Tibial nerve (tissue), 4 donors: ENCODE measurements at regions not wholly inside any gene's neighbourhood (a gene's known extent, or its start where the extent isn't known, plus 50 kb on each side); places are given as distances from the start of the nearest gene placed in this dataset.

Experiments
- DNase-seq, 2 donors: peaks; one replicate each; pipeline ENCODE4 v3.0.0-alpha.2; 2019; ENCODE audit warnings: low spot score in 2 of 2
- H3K27ac ChIP-seq, 4 donors: fragments of 200-600 bp; sonication (generic) in 3 of 4; one replicate each; pipeline ENCODE4 v1.5.1; 2017 to 2019; ENCODE audit warnings: mild to moderate bottlenecking in 1 of 4
- H3K27me3 ChIP-seq, 2 donors: fragments of 200-600 bp; sonication (generic) in 1 of 2; one replicate each; pipeline versions ENCODE4 v1.5.1 to v1.6.0; 2017 to 2019
- H3K36me3 ChIP-seq, 3 donors: fragments of 200-600 bp; sonication (generic); one replicate each; pipeline ENCODE4 v1.5.1; 2018 to 2019
- H3K4me1 ChIP-seq, 4 donors: fragments of 200-600 bp; sonication (generic) in 3 of 4; one replicate each; pipeline ENCODE4 v1.5.1; 2017 to 2019
- H3K4me3 ChIP-seq, 4 donors: fragments of 200-600 bp; sonication (generic) in 3 of 4; one replicate each; pipeline ENCODE4 v1.5.1; 2017 to 2019; ENCODE audit warnings: mild to moderate bottlenecking in 1 of 4, moderate library complexity in 1 of 4
- H3K9me3 ChIP-seq, 4 donors: fragments of 200-600 bp; sonication (generic) in 3 of 4; one replicate each; pipeline ENCODE4 v1.5.1; 2017 to 2019
- EP300 ChIP-seq, 2 donors: sonication (generic); formaldehyde crosslinking; IDR thresholded peaks; one replicate each; pipeline ENCODE4 v1.6.1; 2017; ENCODE audit warnings: antibody characterized with exemption in 2 of 2, mild to moderate bottlenecking in 1 of 2
- POLR2A ChIP-seq, 2 donors: fragments of 450-650 bp; IDR thresholded peaks; one replicate each; pipeline ENCODE4 v1.6.1; 2017; ENCODE audit warnings: antibody characterized with exemption in 2 of 2, mild to moderate bottlenecking in 2 of 2, moderate library complexity in 2 of 2
- WGBS, 2 donors: methylation state at CpG; one replicate each; pipeline ENCODE4 v1.1.5; 2018; 5-methylcytosine and 5-hydroxymethylcytosine counted together
- TF ChIP-seq, protein P1 (sequence below), 5 experiments: fragments of 200-600 bp in 3 of 5; fragments of 450-650 bp in 2 of 5; sonication (generic) in 3 of 5; IDR thresholded peaks; one replicate each; pipeline ENCODE4 v1.5.1; 2016 to 2019; ENCODE audit warnings: antibody characterized with exemption in 5 of 5, mild to moderate bottlenecking in 3 of 5, moderate library complexity in 2 of 5

- WGBS, 2 donors = 53 to 71% methylated on average over 2 of the region's 2 CpGs
Measured at GRCh38 chr3:101124125-101124524, 130.9 kb upstream of the ABI3BP start.

GRCh38 chr3:101123081-101123480 is 129.9 kb upstream of the ABI3BP start:
- Histone ChIP-seq H3K4me1 (no peaks in the 10 kb centered on the region), H3K4me3 (no peak overlapping the region), H3K9me3 (no peaks in the 10 kb centered on the region), H3K36me3 (no peaks in the 10 kb centered on the region), H3K27me3 (no peaks in the 10 kb centered on the region), H3K27ac (no peak overlapping the region)
- TF ChIP-seq POLR2A (IDR thresholded peaks at IDR 0.05) (no peak), EP300 (IDR thresholded peaks at IDR 0.05) (no peak)
- TF ChIP-seq, protein P1, sequence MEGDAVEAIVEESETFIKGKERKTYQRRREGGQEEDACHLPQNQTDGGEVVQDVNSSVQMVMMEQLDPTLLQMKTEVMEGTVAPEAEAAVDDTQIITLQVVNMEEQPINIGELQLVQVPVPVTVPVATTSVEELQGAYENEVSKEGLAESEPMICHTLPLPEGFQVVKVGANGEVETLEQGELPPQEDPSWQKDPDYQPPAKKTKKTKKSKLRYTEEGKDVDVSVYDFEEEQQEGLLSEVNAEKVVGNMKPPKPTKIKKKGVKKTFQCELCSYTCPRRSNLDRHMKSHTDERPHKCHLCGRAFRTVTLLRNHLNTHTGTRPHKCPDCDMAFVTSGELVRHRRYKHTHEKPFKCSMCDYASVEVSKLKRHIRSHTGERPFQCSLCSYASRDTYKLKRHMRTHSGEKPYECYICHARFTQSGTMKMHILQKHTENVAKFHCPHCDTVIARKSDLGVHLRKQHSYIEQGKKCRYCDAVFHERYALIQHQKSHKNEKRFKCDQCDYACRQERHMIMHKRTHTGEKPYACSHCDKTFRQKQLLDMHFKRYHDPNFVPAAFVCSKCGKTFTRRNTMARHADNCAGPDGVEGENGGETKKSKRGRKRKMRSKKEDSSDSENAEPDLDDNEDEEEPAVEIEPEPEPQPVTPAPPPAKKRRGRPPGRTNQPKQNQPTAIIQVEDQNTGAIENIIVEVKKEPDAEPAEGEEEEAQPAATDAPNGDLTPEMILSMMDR (IDR thresholded peaks at IDR 0.05) = no peak
- DNase-seq = no peak
- 74 to 80% methylated on average over 2 of the region's 2 CpGs for WGBS, 2 donors

More at GRCh38 chr3:101124125-101124524, 130.9 kb upstream of the ABI3BP start:
- no peaks in the 10 kb centered on the region for H3K4me1 ChIP-seq
- TF ChIP-seq EP300 (IDR thresholded peaks at IDR 0.05) = no peak
- TF ChIP-seq, protein P1 (IDR thresholded peaks at IDR 0.05) = no peak
- TF ChIP-seq POLR2A (IDR thresholded peaks at IDR 0.05) = no peak
- no peaks in the 10 kb centered on the region for H3K9me3 ChIP-seq
- no peaks in the 10 kb centered on the region for H3K27me3 ChIP-seq
- no peaks in the 10 kb centered on the region for H3K36me3 ChIP-seq
- no peak for DNase-seq
- no peak overlapping the region for H3K27ac ChIP-seq
- H3K4me3 ChIP-seq = no peak overlapping the region

- Histone ChIP-seq H3K4me1 (no peaks in the 10 kb centered on the region), H3K27ac (no peak overlapping the region), H3K27me3 (no peaks in the 10 kb centered on the region), H3K36me3 (no peaks in the 10 kb centered on the region), H3K4me3 (no peak overlapping the region), H3K9me3 (no peaks in the 10 kb centered on the region)
- 82 to 90% methylated on average over 2 of the region's 2 CpGs for WGBS, 2 donors
- DNase-seq = no peak
- TF ChIP-seq EP300 (IDR thresholded peaks at IDR 0.05) (no peak), POLR2A (IDR thresholded peaks at IDR 0.05) (no peak)
- TF ChIP-seq, protein P1 (IDR thresholded peaks at IDR 0.05) = no peak
Measured at GRCh38 chr3:101122681-101123080, 129.5 kb upstream of the ABI3BP start.

- Histone ChIP-seq H3K9me3 (no peaks in the 10 kb centered on the region), H3K27me3 (no peaks in the 10 kb centered on the region), H3K27ac (no peak overlapping the region), H3K4me1 (no peaks in the 10 kb centered on the region), H3K4me3 (no peak overlapping the region), H3K36me3 (no peaks in the 10 kb centered on the region)
- DNase-seq = no peak
- TF ChIP-seq EP300 (IDR thresholded peaks at IDR 0.05) (no peak), POLR2A (IDR thresholded peaks at IDR 0.05) (no peak)
- TF ChIP-seq, protein P1 (IDR thresholded peaks at IDR 0.05) = no peak
- 88 to 92% methylated on average over 2 of the region's 2 CpGs for WGBS, 2 donors
Measured at GRCh38 chr3:101120039-101120438, 126.8 kb upstream of the ABI3BP start.

DNA sequence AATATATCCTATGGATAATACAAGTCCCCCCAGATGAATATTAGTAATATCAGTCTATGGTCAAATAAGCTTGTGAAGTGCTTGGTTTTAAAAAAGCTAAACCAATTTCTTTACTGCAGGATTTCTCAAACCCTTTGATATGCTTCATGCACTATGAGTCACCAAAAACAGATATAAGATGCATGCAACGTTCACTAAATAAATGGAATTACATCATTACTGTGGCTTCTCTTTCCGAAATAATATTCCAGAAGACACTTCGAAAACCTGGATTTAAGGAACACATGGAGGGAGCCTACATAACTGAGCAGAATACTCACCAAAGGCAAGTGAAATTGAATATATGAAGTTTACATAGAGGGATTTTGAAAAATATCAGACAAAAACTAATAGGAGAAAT is 126.3 kb upstream of the ABI3BP start:
- TF ChIP-seq, protein P1 (IDR thresholded peaks at IDR 0.05) = no peak
- TF ChIP-seq POLR2A (IDR thresholded peaks at IDR 0.05) (no peak), EP300 (IDR thresholded peaks at IDR 0.05) (no peak)
- Histone ChIP-seq H3K27me3 (no peaks in the 10 kb centered on the region), H3K9me3 (no peaks in the 10 kb centered on the region), H3K4me3 (no peak overlapping the region), H3K4me1 (no peaks in the 10 kb centered on the region), H3K36me3 (no peaks in the 10 kb centered on the region), H3K27ac (no peak overlapping the region)
- 65 to 67% methylated on average over 3 of the region's 3 CpGs for WGBS, 2 donors
- DNase-seq = no peak
